Tongue (tissue), 2 donors: ENCODE measurements at regions not wholly inside any gene's neighbourhood (a gene's known extent, or its start where the extent isn't known, plus 50 kb on each side); places are given as distances from the start of the nearest gene placed in this dataset. TPM values are rescaled to one million over a fixed set of nuclear protein-coding genes. Genes with fewer than 3 reads are reported as not detected.
A peak's percentile ranks its signal among the peaks of the same experiment; 100 is the strongest.

Experiments
- DNase-seq: peaks from one replicate; pipeline ENCODE4 v3.0.0-alpha.2; 2015
- small RNA-seq: library from RNA; depleted of rRNA; stranded (forward); fragments of <200 nt; gene quantifications from one replicate; pipeline ENCODE3, GENCODE V24; 2014; ENCODE audit warnings: low replicate concordance

GRCh38 chr2:163834221-163834620, 98.4 kb upstream of the FIGN start:
- DNase-seq, result no peak

GRCh38 chr2:163828771-163829170, 93.0 kb upstream of the FIGN start:
- no peak for DNase-seq

GRCh38 chr2:163822033-163822432, 86.2 kb upstream of the FIGN start:
- no peak for DNase-seq

GRCh38 chr2:163812926-163813520, 77.2 kb upstream of the FIGN start:
- no peak for DNase-seq

- no peak for DNase-seq
These were observed 72.6 kb upstream of the FIGN start for GRCh38 chr2:163808406-163808805.

- DNase-seq, result no peak
These were observed 66.5 kb upstream of the FIGN start for GRCh38 chr2:163802284-163802683.

GRCh38 chr2:163801486-163801885, 65.7 kb upstream of the FIGN start:
- peak; percentile 30 for DNase-seq

- peak; percentile 89 for DNase-seq
These were observed 65.2 kb upstream of the FIGN start for GRCh38 chr2:163800951-163801381.

- no peak for DNase-seq
These were observed 64.0 kb upstream of the FIGN start for GRCh38 chr2:163799807-163800206.

GRCh38 chr2:163794635-163795034, 58.8 kb upstream of the FIGN start:
- DNase-seq, result no peak

Small RNA genes in the stretch of these regions (small RNA-seq; reads per million reads assigned to genes)
- not detected for gene CYP2C56P
